Gastrocnemius medialis (tissue), 4 donors: ENCODE measurements at regions not wholly inside any gene's neighbourhood (a gene's known extent, or its start where the extent isn't known, plus 50 kb on each side); places are given as distances from the start of the nearest gene placed in this dataset.

ENCODE experiments used
- ATAC-seq, 2 donors: fragments of 150-250 bp; one replicate each; pipeline ENCODE4 v1.9.1; 2016
- DNase-seq, 2 donors: peaks; one replicate each; pipeline ENCODE4 v3.0.0-alpha.2; 2019
- H3K27ac ChIP-seq, 4 donors: fragments of 200-600 bp; sonication (generic); 1 replicate in 1 of 4; 2 replicates in 3 of 4; pipeline ENCODE4 v1.5.1; 2016 to 2018; ENCODE audit warnings: mild to moderate bottlenecking in 2 of 4, moderate library complexity in 1 of 4
- H3K27me3 ChIP-seq, 3 donors: fragments of 200-600 bp; sonication (generic) in 2 of 3; 1 replicate in 1 of 3; 2 replicates in 2 of 3; pipeline versions ENCODE4 v1.5.1 to v1.6.0; 2016 to 2019; ENCODE audit warnings: mild to moderate bottlenecking in 1 of 3, moderate library complexity in 1 of 3
- H3K36me3 ChIP-seq, 2 donors: fragments of 200-600 bp; sonication (generic) in 1 of 2; one replicate each; pipeline ENCODE4 v1.5.1; 2017 to 2018
- H3K4me1 ChIP-seq, 2 donors: fragments of 200-600 bp; sonication (generic) in 1 of 2; one replicate each; pipeline ENCODE4 v1.5.1; 2016 to 2017; ENCODE audit warnings: mild to moderate bottlenecking in 2 of 2
- H3K4me3 ChIP-seq, 4 donors: fragments of 200-600 bp; sonication (generic) in 3 of 4; 1 replicate in 1 of 4; 2 replicates in 3 of 4; pipeline ENCODE4 v1.5.1; 2016 to 2019; ENCODE audit warnings: mild to moderate bottlenecking in 2 of 4
- H3K9me3 ChIP-seq, 3 donors: fragments of 200-600 bp; sonication (generic) in 2 of 3; 1 replicate in 1 of 3; 2 replicates in 2 of 3; pipeline ENCODE4 v1.5.1; 2016 to 2019
- CTCF ChIP-seq, 5 experiments: fragments of 450-650 bp in 3 of 5; fragments of 200-600 bp in 2 of 5; sonication (generic) in 2 of 5; IDR thresholded peaks in 4 of 5; conservative IDR thresholded peaks in 1 of 5; 1 replicate in 4 of 5; 2 replicates in 1 of 5; pipeline ENCODE4 v1.5.1; 2016 to 2019; ENCODE audit warnings: antibody characterized with exemption in 5 of 5, mild to moderate bottlenecking in 3 of 5, moderate library complexity in 3 of 5
- POLR2A ChIP-seq, 2 donors: fragments of 450-650 bp; IDR thresholded peaks; one replicate each; pipeline ENCODE4 v1.6.1; 2017; ENCODE audit warnings: antibody characterized with exemption in 2 of 2, mild to moderate bottlenecking in 2 of 2, moderate library complexity in 2 of 2
- in situ Hi-C, 4 donors: fragments of 200-750 bp; cut with MboI; loops; one replicate each; pipeline versions ENCODE4 v1.15.0 to v1.8.0; 2017; ENCODE audit warnings: low sequenced_read_pairs in 4 of 4
- intact Hi-C: fragments of 100-400 bp; cut with DNase I; formaldehyde crosslinking; loops from one replicate; pipeline ENCODE4 v1.15.1; 2023; ENCODE audit warnings: low total_unique reads

GRCh38 chr11:112762707-112763090 lies 198.5 kb upstream of the NCAM1 start:
- Histone ChIP-seq H3K27ac (no peak overlapping the region), H3K27me3 (no peaks in the 10 kb centered on the region), H3K9me3 (no peaks in the 10 kb centered on the region), H3K4me3 (no peak overlapping the region), H3K4me1 (peaks cover 0 to 14% of the 10 kb centered on the region in 2 donors), H3K36me3 (no peaks in the 10 kb centered on the region)
- DNase-seq, result no peak
- intact Hi-C loops, result no loop called here
- ATAC-seq, result no peak
- TF ChIP-seq CTCF (IDR thresholded peaks at IDR 0.05 in 4 of 5, conservative IDR thresholded peaks at IDR 0.05 in 1 of 5) (no peak), POLR2A (IDR thresholded peaks at IDR 0.05) (no peak)
- in situ Hi-C loops, result no loop called here

- intact Hi-C loops (no loop called here), in situ Hi-C loops (no loop called here)
- no peak overlapping the region for H3K4me3 ChIP-seq
- DNase-seq (no peak), ATAC-seq (no peak)
- H3K4me1 ChIP-seq, result peaks cover 9 to 11% of the 10 kb centered on the region in 2 donors
- no peaks in the 10 kb centered on the region for H3K9me3 ChIP-seq
- H3K27me3 ChIP-seq, result no peaks in the 10 kb centered on the region
- no peak for TF ChIP-seq POLR2A (IDR thresholded peaks at IDR 0.05)
- no peak for TF ChIP-seq CTCF (IDR thresholded peaks at IDR 0.05 in 4 of 5, conservative IDR thresholded peaks at IDR 0.05 in 1 of 5)
- H3K36me3 ChIP-seq, result no peaks in the 10 kb centered on the region
- H3K27ac ChIP-seq, result no peak overlapping the region
Measured at GRCh38 chr11:112765337-112765736, 195.9 kb upstream of the NCAM1 start.

- Histone ChIP-seq H3K27me3 (no peaks in the 10 kb centered on the region), H3K9me3 (no peaks in the 10 kb centered on the region), H3K27ac (peak overlapping the region in 3 of 4 donors; percentile 40 to 79 (median 71)), H3K4me1 (peaks cover 15 to 16% of the 10 kb centered on the region in 2 donors), H3K36me3 (no peaks in the 10 kb centered on the region), H3K4me3 (no peak overlapping the region)
- TF ChIP-seq CTCF (IDR thresholded peaks at IDR 0.05 in 4 of 5, conservative IDR thresholded peaks at IDR 0.05 in 1 of 5) (no peak), POLR2A (IDR thresholded peaks at IDR 0.05) (no peak)
- peak; percentile 55 to 69 for ATAC-seq
- peak in 1 of 2 donors; percentile 56 for DNase-seq
- in situ Hi-C loops, result no loop called here
- intact Hi-C loops, result no loop called here
Measured at GRCh38 chr11:112769170-112769569, 192.1 kb upstream of the NCAM1 start.

GRCh38 chr11:112769584-112769983 lies 191.6 kb upstream of the NCAM1 start:
- intact Hi-C loops, result no loop called here
- peak overlapping the region in 3 of 4 donors; percentile 40 to 79 (median 71) for H3K27ac ChIP-seq
- in situ Hi-C loops, result no loop called here

More at GRCh38 chr11:112769584-112769983, 191.6 kb upstream of the NCAM1 start:
- ATAC-seq (peak; percentile 14 to 19), DNase-seq (no peak)
- H3K4me1 ChIP-seq, result peaks cover 15 to 16% of the 10 kb centered on the region in 2 donors
- H3K27me3 ChIP-seq, result no peaks in the 10 kb centered on the region
- no peak overlapping the region for H3K4me3 ChIP-seq
- H3K9me3 ChIP-seq, result no peaks in the 10 kb centered on the region
- H3K36me3 ChIP-seq, result no peaks in the 10 kb centered on the region
- TF ChIP-seq POLR2A (IDR thresholded peaks at IDR 0.05), result no peak
- TF ChIP-seq CTCF (IDR thresholded peaks at IDR 0.05 in 4 of 5, conservative IDR thresholded peaks at IDR 0.05 in 1 of 5), result no peak
